Large intestine (tissue), 3 donors: ENCODE measurements at regions not wholly inside any gene's neighbourhood (a gene's known extent, or its start where the extent isn't known, plus 50 kb on each side); places are given as distances from the start of the nearest gene placed in this dataset.

Experiments used
- DNase-seq, 2 donors: peaks; one replicate each; pipeline versions ENCODE4 v3.0.0 to v3.0.0-alpha.2; 2013
- H3K27ac ChIP-seq: one replicate; pipeline ENCODE4 v1.5.1; 2013; ENCODE audit warnings: low read length
- H3K27me3 ChIP-seq: 2 replicates; pipeline ENCODE4 v1.6.1; 2013; ENCODE audit warnings: low read length; ENCODE audit not compliant: control insufficient read depth, insufficient read depth
- H3K36me3 ChIP-seq: 2 replicates; pipeline ENCODE4 v1.6.1; 2013; ENCODE audit warnings: low read length; ENCODE audit not compliant: control insufficient read depth, insufficient read depth
- H3K4me1 ChIP-seq: one replicate; pipeline ENCODE4 v1.6.1; 2013; ENCODE audit warnings: low read length; ENCODE audit not compliant: control insufficient read depth, insufficient read depth
- H3K4me3 ChIP-seq: one replicate; pipeline ENCODE4 v1.5.1; 2013; ENCODE audit warnings: low read length
- H3K9me3 ChIP-seq: one replicate; pipeline ENCODE4 v1.6.1; 2013; ENCODE audit warnings: mild to moderate bottlenecking, low read depth, low read length, moderate library complexity; ENCODE audit not compliant: control insufficient read depth
- WGBS: methylation state at CpG from one replicate; pipeline ENCODE4 v1.1.5; 2013; ENCODE audit warnings: low lambda C conversion rate; ENCODE audit not compliant: insufficient coverage; 5-methylcytosine and 5-hydroxymethylcytosine counted together

DNA sequence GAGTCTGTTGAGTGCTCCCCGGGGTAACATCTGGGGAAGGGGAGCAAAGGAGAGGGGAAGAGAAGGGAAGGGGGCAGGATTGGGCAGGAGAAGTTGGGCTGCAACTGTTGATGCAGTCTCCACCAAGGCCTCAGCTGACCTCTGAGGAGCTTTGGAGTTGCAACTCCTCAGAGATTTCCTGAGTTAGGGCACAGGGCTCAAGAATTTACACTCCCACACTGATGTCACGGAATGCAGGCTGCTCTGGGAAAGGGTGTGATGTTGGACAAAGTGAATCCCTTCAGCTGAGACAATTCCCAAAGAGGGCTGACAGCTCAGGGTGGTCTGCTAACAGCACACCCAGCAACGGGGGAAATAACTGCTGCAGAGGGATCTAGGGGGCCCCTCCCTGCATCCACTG lies 295.6 kb downstream of the PCNX1 start:
- WGBS, result no CpG with 5 or more reads among the region's 3 CpGs
- no peak for DNase-seq
- Histone ChIP-seq H3K4me3 (no peak overlapping the region), H3K27ac (no peak overlapping the region), H3K9me3 (no peaks in the 10 kb centered on the region), H3K4me1 (no peaks in the 10 kb centered on the region), H3K36me3 (no peaks in the 10 kb centered on the region), H3K27me3 (no peaks in the 10 kb centered on the region)

DNA sequence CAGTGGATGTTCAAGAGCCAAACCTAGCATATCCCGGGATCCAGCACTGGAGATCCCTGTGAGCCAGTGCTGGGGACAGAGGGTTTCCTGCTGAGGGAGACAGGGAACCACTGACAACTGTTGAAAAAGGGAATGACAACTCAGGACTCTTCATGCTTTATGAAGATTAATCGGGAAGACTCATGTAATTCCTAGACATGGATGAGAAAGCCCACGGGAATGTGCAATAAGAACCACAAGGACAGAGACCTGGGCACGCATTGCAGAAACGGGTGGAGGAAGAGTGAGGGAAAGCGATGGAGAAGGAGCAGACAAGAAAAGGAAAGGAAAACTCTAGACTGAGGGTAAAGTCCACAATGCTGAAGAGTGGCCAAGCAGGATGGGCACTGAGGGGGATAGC lies 296.0 kb downstream of the PCNX1 start:
- no peak overlapping the region for H3K4me3 ChIP-seq
- H3K36me3 ChIP-seq, result no peaks in the 10 kb centered on the region
- no peaks in the 10 kb centered on the region for H3K4me1 ChIP-seq
- H3K27ac ChIP-seq, result no peak overlapping the region
- 98% methylated on average over 5 of the region's 6 CpGs for WGBS
- no peaks in the 10 kb centered on the region for H3K9me3 ChIP-seq
- no peaks in the 10 kb centered on the region for H3K27me3 ChIP-seq
- no peak for DNase-seq

- no peaks in the 10 kb centered on the region for H3K36me3 ChIP-seq
- no peak for DNase-seq
- WGBS, result 63% methylated on average over 2 of the region's 2 CpGs
These were observed 297.0 kb downstream of the PCNX1 start for GRCh38 chr14:71204231-71204630.

DNA sequence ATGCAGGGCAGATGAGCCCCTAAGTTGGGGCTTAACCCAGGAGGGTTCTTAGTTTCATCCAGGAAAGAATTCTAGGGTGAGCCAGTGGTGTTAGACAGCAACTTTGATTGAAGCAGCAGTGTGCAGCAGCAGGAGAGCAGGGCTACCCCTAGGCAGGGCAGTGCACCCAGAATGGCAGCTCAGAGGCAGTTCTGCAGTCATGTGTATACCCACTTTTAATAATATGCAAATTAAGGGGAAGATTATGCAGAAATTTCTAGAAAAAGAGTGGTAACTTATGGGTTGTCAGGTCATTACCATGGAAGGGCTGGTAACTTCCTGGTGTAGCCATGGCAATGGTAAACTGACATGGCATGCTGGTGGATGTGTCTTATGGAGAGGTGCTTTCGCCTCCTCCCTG lies 297.5 kb downstream of the PCNX1 start:
- WGBS, result no CpG with 5 or more reads among the region's 1 CpG
- Histone ChIP-seq H3K27me3 (no peaks in the 10 kb centered on the region), H3K4me3 (no peak overlapping the region), H3K4me1 (no peaks in the 10 kb centered on the region), H3K9me3 (no peaks in the 10 kb centered on the region), H3K27ac (no peak overlapping the region), H3K36me3 (no peaks in the 10 kb centered on the region)
- DNase-seq, result no peak

More at GRCh38 chr14:71204231-71204630, 297.0 kb downstream of the PCNX1 start:
- H3K27ac ChIP-seq, result no peak overlapping the region
- H3K4me3 ChIP-seq, result no peak overlapping the region
- H3K4me1 ChIP-seq, result no peaks in the 10 kb centered on the region
- no peaks in the 10 kb centered on the region for H3K27me3 ChIP-seq
- no peaks in the 10 kb centered on the region for H3K9me3 ChIP-seq

DNA sequence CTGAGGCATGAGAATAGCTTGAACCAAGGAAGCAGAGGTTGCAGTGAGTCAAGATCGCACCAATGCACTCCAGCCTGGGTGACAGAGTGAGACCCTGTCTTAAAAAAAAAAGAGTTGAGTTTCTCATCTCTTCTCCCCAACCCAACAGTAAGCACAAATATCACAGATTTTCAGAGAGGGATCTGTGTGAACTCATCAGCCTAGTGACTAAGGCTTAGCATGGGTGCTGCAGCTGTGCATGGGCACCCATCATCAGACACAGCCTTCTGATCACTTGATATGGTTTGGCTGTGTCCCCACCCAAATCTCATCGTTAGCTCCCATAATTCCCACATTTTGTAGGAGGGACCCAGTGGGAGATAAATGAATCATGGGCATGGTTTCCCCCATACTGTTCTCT lies 298.9 kb downstream of the PCNX1 start:
- Histone ChIP-seq H3K36me3 (no peaks in the 10 kb centered on the region), H3K4me1 (no peaks in the 10 kb centered on the region), H3K9me3 (no peaks in the 10 kb centered on the region), H3K27me3 (no peaks in the 10 kb centered on the region), H3K27ac (no peak overlapping the region), H3K4me3 (no peak overlapping the region)
- DNase-seq, result no peak
- no CpG with 5 or more reads among the region's 2 CpGs for WGBS

- no peak for DNase-seq
- no CpG with 5 or more reads among the region's 7 CpGs for WGBS
These were observed 299.6 kb downstream of the PCNX1 start for GRCh38 chr14:71206766-71207371.

DNA sequence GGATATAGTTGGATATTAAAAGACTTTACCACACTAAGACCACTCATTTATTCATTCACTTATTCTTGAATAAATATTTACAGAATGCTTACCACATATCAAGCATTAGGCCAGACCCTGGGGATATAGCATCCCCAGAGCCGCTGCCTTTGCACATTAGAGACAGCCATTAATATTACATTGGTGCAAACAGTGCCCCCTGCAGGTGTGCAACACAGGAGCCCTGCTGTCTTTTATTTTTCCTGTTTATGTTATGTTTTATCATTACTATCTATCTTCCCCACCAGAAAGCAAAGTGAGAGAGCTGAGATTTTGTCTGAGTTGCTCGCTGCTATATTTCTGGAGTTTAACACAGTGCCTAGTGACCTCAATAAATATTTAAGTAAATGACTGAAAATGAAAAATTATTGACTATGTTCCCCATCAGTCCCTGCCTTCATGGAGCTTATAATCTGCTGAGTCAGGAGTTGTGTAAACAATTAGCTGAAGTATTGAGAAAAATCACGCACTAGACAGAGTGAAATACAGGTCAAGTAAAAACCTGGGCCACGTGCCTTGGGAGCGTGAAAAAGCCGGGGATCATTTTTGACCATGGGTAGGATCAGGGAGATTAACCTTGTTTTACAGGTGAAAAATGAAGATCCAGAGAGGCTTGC lies 301.6 kb downstream of the PCNX1 start:
- Histone ChIP-seq H3K36me3 (no peaks in the 10 kb centered on the region), H3K4me3 (no peak overlapping the region), H3K9me3 (no peaks in the 10 kb centered on the region), H3K27ac (no peak overlapping the region), H3K4me1 (no peaks in the 10 kb centered on the region), H3K27me3 (no peaks in the 10 kb centered on the region)
- WGBS, result 100% methylated on average over 1 of the region's 6 CpGs
- DNase-seq, result no peak

More at GRCh38 chr14:71206766-71207371, 299.6 kb downstream of the PCNX1 start:
- Histone ChIP-seq H3K9me3 (no peaks in the 10 kb centered on the region), H3K4me1 (no peaks in the 10 kb centered on the region), H3K4me3 (no peak overlapping the region), H3K36me3 (no peaks in the 10 kb centered on the region), H3K27me3 (no peaks in the 10 kb centered on the region), H3K27ac (no peak overlapping the region)

DNA sequence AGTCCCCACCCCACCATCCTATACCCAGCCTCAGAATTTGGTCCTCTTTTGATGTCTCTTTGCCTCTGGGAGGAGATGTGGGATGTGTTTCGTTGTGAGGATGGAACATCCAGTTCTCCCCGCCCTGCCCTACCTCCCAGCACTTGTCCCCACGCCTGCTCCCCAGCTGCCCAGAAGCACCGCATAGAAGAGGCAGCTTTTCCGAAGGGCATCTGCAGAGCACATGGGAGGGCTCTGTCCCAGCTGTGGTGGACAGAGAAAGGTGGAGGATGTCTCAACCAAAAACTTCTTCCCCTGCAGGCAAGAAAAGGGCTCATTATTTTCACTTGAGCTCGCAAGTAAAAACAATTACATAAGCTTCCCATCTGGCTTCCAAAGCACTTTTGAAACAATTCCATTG lies 302.6 kb downstream of the PCNX1 start:
- Histone ChIP-seq H3K27ac (no peak overlapping the region), H3K4me1 (no peaks in the 10 kb centered on the region), H3K36me3 (no peaks in the 10 kb centered on the region), H3K4me3 (no peak overlapping the region), H3K27me3 (no peaks in the 10 kb centered on the region), H3K9me3 (no peaks in the 10 kb centered on the region)
- DNase-seq, result no peak
- WGBS, result no CpG with 5 or more reads among the region's 6 CpGs

DNA sequence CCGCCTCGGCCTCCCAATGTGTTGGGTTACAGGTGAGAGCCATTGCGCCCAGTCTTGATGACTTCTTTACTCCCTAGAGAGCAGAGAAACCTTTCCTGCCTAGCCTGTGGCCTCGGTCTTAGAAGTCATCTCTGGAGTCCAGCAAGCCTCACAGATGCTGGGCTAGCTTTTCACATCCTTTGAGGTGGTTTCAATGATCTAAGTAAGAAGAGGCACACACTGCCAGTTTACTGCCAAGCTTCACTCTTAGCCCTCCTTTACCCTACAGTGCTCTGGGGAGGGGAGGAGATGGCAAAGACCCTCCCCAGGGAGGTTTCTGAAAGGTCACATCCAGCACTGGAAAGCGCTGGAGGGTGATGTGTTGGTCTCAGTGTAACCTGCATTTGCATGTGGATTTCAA lies 304.8 kb downstream of the PCNX1 start:
- no peaks in the 10 kb centered on the region for H3K36me3 ChIP-seq
- no peaks in the 10 kb centered on the region for H3K4me1 ChIP-seq
- no CpG with 5 or more reads among the region's 5 CpGs for WGBS
- H3K4me3 ChIP-seq, result no peak overlapping the region
- no peaks in the 10 kb centered on the region for H3K9me3 ChIP-seq
- H3K27ac ChIP-seq, result no peak overlapping the region
- H3K27me3 ChIP-seq, result no peaks in the 10 kb centered on the region
- no peak for DNase-seq

- Histone ChIP-seq H3K9me3 (no peaks in the 10 kb centered on the region), H3K4me1 (no peaks in the 10 kb centered on the region), H3K36me3 (no peaks in the 10 kb centered on the region), H3K27ac (no peak overlapping the region), H3K4me3 (no peak overlapping the region), H3K27me3 (no peaks in the 10 kb centered on the region)
- no peak for DNase-seq
- no CpG with 5 or more reads among the region's 10 CpGs for WGBS
These were observed 305.4 kb downstream of the PCNX1 start for GRCh38 chr14:71212683-71213107.

- no peak overlapping the region for H3K27ac ChIP-seq
- H3K9me3 ChIP-seq, result no peaks in the 10 kb centered on the region
- H3K4me3 ChIP-seq, result no peak overlapping the region
- no peaks in the 10 kb centered on the region for H3K27me3 ChIP-seq
- H3K36me3 ChIP-seq, result no peaks in the 10 kb centered on the region
- 67% methylated on average over 1 of the region's 2 CpGs for WGBS
- DNase-seq, result no peak
- no peaks in the 10 kb centered on the region for H3K4me1 ChIP-seq
These were observed 307.0 kb downstream of the PCNX1 start for GRCh38 chr14:71214241-71214640.
